Mesendoderm (in vitro differentiated cells): ENCODE measurements at regions not wholly inside any gene's neighbourhood (a gene's known extent, or its start where the extent isn't known, plus 50 kb on each side); places are given as distances from the start of the nearest gene placed in this dataset.
"Not testable (repeated sequence)": the region's sequence is repeated elsewhere in the genome, so short reads cannot be mapped to it uniquely, and the experiment has no call there.

Experiments used
- DNase-seq: peaks from one replicate; pipeline ENCODE4 v3.0.0; 2013
- H2AK5ac ChIP-seq: 2 replicates; pipeline ENCODE4 v1.6.1; 2013; ENCODE audit warnings: low read length, inconsistent platforms
- H2BK120ac ChIP-seq: 2 replicates; pipeline ENCODE4 v1.6.1; 2013; ENCODE audit warnings: low read depth, mild to moderate bottlenecking, low read length, moderate library complexity, mixed read lengths
- H2BK15ac ChIP-seq: replicated peaks from 2 replicates; pipeline ENCODE4 v1.6.1; 2013; ENCODE audit warnings: low read depth, mild to moderate bottlenecking, moderate library complexity
- H2BK5ac ChIP-seq: 2 replicates; pipeline ENCODE4 v1.6.1; 2013; ENCODE audit warnings: low read length, inconsistent platforms
- H3K18ac ChIP-seq: 2 replicates; pipeline ENCODE4 v1.6.1; 2013; ENCODE audit warnings: mild to moderate bottlenecking, low read length, mixed read lengths
- H3K23ac ChIP-seq: one replicate; pipeline ENCODE4 v1.6.1; 2013; ENCODE audit warnings: low read length
- H3K27ac ChIP-seq: 2 replicates; pipeline ENCODE4 v1.5.1; 2013; ENCODE audit warnings: low read depth, mild to moderate bottlenecking, inconsistent platforms, low read length, moderate library complexity
- H3K27me3 ChIP-seq: 2 replicates; pipeline ENCODE4 v1.6.1; 2013; ENCODE audit warnings: low read length, control low read depth, mild to moderate bottlenecking, inconsistent platforms; ENCODE audit not compliant: insufficient read depth, poor library complexity
- H3K36me3 ChIP-seq: 2 replicates; pipeline ENCODE4 v1.6.1; 2013; ENCODE audit warnings: low read length, inconsistent platforms; ENCODE audit not compliant: control insufficient read depth, insufficient read depth
- H3K4ac ChIP-seq: one replicate; pipeline ENCODE4 v1.6.1; 2013; ENCODE audit warnings: low read depth, mild to moderate bottlenecking, low read length, moderate library complexity
- H3K4me1 ChIP-seq: 2 replicates; pipeline ENCODE4 v1.6.1; 2013; ENCODE audit warnings: low read depth, low read length, inconsistent platforms; ENCODE audit not compliant: control insufficient read depth
- H3K4me2 ChIP-seq: 2 replicates; pipeline ENCODE4 v1.6.1; 2013; ENCODE audit warnings: low read length
- H3K4me3 ChIP-seq: 2 replicates; pipeline ENCODE4 v1.5.1; 2013; ENCODE audit warnings: mild to moderate bottlenecking, low read length
- H3K56ac ChIP-seq: one replicate; pipeline ENCODE4 v1.6.1; 2013; ENCODE audit warnings: low read length
- H3K79me1 ChIP-seq: 2 replicates; pipeline ENCODE4 v1.6.1; 2013; ENCODE audit warnings: low read length, inconsistent platforms
- H3K79me2 ChIP-seq: 2 replicates; pipeline ENCODE4 v1.6.1; 2013; ENCODE audit warnings: mild to moderate bottlenecking, low read length; ENCODE audit not compliant: control insufficient read depth, insufficient read depth
- H3K9ac ChIP-seq: 2 replicates; pipeline ENCODE4 v1.6.1; 2013; ENCODE audit warnings: low read length, inconsistent platforms
- H4K5ac ChIP-seq: one replicate; pipeline ENCODE4 v1.6.1; 2013; ENCODE audit warnings: low read length
- H4K8ac ChIP-seq: one replicate; pipeline ENCODE4 v1.6.1; 2013; ENCODE audit warnings: low read depth, mild to moderate bottlenecking, control low read depth, low read length, moderate library complexity
- WGBS: extraction: QIAGEN DNeasy Blood & Tissue Kit; methylation state at CpG from one replicate; pipeline ENCODE4 v1.1.7; 2013; ENCODE audit warnings: low lambda C conversion rate, missing lambda C conversion rate; ENCODE audit not compliant: insufficient coverage; ENCODE audit errors: extremely low coverage; 5-methylcytosine and 5-hydroxymethylcytosine counted together

DNA sequence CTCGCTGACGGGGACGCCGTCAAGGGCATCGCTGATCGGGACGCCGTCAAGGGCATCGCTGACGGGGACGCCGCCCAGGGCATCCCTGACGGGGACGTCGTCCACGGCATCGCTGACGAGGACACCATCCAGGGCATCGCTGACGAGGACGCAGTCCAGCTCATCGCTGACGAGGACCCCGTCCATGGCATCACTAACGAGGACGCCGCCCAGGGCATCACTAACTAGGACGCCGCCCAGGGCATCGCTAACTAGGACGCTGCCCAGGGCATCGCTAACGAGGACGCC lies 945.2 kb downstream of the TUBA3C start:
- no peak overlapping the region for H2BK15ac ChIP-seq
- H3K9ac ChIP-seq: no peak overlapping the region
- H2BK120ac ChIP-seq: no peak overlapping the region
- no peak overlapping the region for H3K18ac ChIP-seq
- no peak overlapping the region for H2AK5ac ChIP-seq
- no peak overlapping the region for H2BK5ac ChIP-seq
- H3K4me3 ChIP-seq: no peak overlapping the region
- no peak overlapping the region for H3K4ac ChIP-seq
- H3K79me1 ChIP-seq: no peaks in the 10 kb centered on the region
- H4K5ac ChIP-seq: no peak overlapping the region
- no peak overlapping the region for H3K27ac ChIP-seq
- no peak overlapping the region for H3K4me2 ChIP-seq
- H3K56ac ChIP-seq: no peak overlapping the region
- WGBS: no CpG with 5 or more reads among the region's 34 CpGs
- H3K4me1 ChIP-seq: no peaks in the 10 kb centered on the region
- DNase-seq: no peak
- H3K36me3 ChIP-seq: no peaks in the 10 kb centered on the region
- H3K79me2 ChIP-seq: no peaks in the 10 kb centered on the region
- no peaks in the 10 kb centered on the region for H3K27me3 ChIP-seq
- H3K23ac ChIP-seq: no peak overlapping the region
- no peak overlapping the region for H4K8ac ChIP-seq

DNA sequence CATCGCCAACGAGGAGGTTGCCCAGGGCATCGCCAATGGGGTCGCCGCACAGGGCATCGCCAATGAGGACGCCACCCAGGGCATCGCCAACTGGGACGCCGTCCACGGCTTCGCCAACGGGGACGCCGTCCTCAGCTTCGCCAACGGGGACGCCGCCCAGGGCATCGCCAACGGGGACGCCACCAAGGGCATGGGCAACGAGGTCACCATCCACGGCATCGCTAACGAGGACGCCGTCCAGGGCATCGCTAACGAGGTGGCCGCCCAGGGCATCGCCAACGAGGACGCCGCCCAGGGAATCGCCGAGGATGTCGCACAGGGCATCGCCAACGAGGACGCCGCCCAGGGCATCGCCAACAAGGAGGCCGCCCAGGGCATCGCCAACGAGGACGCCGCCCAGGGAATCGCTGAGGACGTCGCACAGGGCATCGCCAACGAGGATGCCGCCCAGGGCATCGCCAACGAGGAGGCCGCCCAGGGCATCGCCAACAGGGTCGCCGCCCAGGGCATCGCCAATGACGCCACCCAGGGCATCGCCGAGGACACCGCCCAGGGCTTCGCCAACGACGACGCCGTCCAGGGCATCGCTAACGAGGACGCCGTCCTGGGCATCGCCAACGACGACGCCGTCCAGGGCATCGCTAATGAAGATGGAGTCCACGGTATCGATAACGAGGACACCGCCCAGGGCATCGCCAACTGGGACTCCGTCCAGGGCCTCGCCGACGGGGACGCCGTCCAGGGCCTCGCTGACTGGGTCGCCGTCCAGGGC lies 945.7 kb downstream of the TUBA3C start:
- no peak overlapping the region for H3K56ac ChIP-seq
- no peak overlapping the region for H2BK15ac ChIP-seq
- DNase-seq: no peak
- no peak overlapping the region for H4K5ac ChIP-seq
- H3K4ac ChIP-seq: no peak overlapping the region
- H3K79me1 ChIP-seq: no peaks in the 10 kb centered on the region
- no peaks in the 10 kb centered on the region for H3K4me1 ChIP-seq
- H4K8ac ChIP-seq: no peak overlapping the region
- no peak overlapping the region for H3K18ac ChIP-seq
- no peak overlapping the region for H3K4me3 ChIP-seq
- no peaks in the 10 kb centered on the region for H3K36me3 ChIP-seq
- no peaks in the 10 kb centered on the region for H3K27me3 ChIP-seq
- no peaks in the 10 kb centered on the region for H3K79me2 ChIP-seq
- WGBS: no CpG with 5 or more reads among the region's 94 CpGs
- H3K27ac ChIP-seq: no peak overlapping the region
- H2BK5ac ChIP-seq: no peak overlapping the region
- no peak overlapping the region for H2BK120ac ChIP-seq
- no peak overlapping the region for H3K4me2 ChIP-seq
- H3K9ac ChIP-seq: no peak overlapping the region
- H2AK5ac ChIP-seq: no peak overlapping the region
- H3K23ac ChIP-seq: no peak overlapping the region

DNA sequence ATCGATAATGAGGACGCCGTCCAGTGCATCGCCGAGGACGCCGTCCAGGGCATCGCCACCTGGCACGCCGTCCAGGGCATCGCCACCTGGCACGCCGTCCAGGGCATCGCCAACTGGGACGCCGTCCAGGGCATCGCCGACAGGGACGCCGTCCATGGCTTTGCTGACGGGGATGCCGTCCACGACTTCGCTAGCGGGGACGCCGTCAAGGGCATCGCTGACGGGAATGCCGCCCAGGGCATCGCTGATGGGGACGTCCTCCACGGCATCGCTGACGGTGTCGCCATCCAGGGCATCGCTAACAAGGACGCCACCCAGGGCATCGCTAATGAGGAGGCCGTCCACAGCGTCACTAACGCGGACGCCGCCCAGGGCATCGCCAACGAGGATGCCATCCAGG lies 946.5 kb downstream of the TUBA3C start:
- H3K4me3 ChIP-seq: no peak overlapping the region
- H3K9ac ChIP-seq: no peak overlapping the region
- DNase-seq: no peak
- no peak overlapping the region for H3K56ac ChIP-seq
- H4K5ac ChIP-seq: no peak overlapping the region
- H2BK120ac ChIP-seq: no peak overlapping the region
- no peak overlapping the region for H3K23ac ChIP-seq
- no peak overlapping the region for H3K18ac ChIP-seq
- no peak overlapping the region for H3K4ac ChIP-seq
- H3K27ac ChIP-seq: no peak overlapping the region
- WGBS: no CpG with 5 or more reads among the region's 47 CpGs
- H3K36me3 ChIP-seq: no peaks in the 10 kb centered on the region
- H3K79me2 ChIP-seq: no peaks in the 10 kb centered on the region
- H4K8ac ChIP-seq: no peak overlapping the region
- no peaks in the 10 kb centered on the region for H3K79me1 ChIP-seq
- H2BK15ac ChIP-seq: no peak overlapping the region
- H2BK5ac ChIP-seq: no peak overlapping the region
- no peak overlapping the region for H2AK5ac ChIP-seq
- H3K27me3 ChIP-seq: no peaks in the 10 kb centered on the region
- no peaks in the 10 kb centered on the region for H3K4me1 ChIP-seq
- no peak overlapping the region for H3K4me2 ChIP-seq

DNA sequence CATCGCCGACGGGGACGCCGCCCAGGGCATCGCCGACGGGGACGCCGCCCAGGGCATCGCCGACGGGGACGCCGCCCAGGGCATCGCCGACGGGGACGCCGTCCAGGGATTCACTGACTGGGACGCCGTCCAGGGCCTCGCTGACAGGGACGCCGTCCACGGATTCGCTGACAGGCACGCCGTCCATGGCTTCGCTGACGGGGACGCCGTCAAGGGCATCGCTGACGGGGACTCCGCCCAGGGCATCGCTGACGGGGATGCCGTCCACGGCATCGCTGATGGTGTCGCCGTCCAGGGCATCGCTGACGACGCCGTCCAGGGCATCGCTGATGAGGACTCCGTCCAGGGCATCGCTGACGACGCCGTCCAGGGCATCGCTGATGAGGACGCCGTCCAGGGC lies 947.2 kb downstream of the TUBA3C start:
- not testable (repeated sequence) for H2BK15ac ChIP-seq, H4K5ac ChIP-seq, H3K36me3 ChIP-seq, DNase-seq, H2AK5ac ChIP-seq, H3K4ac ChIP-seq, H3K18ac ChIP-seq, H4K8ac ChIP-seq, H3K4me1 ChIP-seq, H3K23ac ChIP-seq, H3K79me1 ChIP-seq, H3K4me2 ChIP-seq, H3K27me3 ChIP-seq, H2BK5ac ChIP-seq, H3K27ac ChIP-seq, H3K79me2 ChIP-seq, H2BK120ac ChIP-seq, H3K56ac ChIP-seq, H3K9ac ChIP-seq, H3K4me3 ChIP-seq
- no CpG with 5 or more reads among the region's 56 CpGs for WGBS

DNA sequence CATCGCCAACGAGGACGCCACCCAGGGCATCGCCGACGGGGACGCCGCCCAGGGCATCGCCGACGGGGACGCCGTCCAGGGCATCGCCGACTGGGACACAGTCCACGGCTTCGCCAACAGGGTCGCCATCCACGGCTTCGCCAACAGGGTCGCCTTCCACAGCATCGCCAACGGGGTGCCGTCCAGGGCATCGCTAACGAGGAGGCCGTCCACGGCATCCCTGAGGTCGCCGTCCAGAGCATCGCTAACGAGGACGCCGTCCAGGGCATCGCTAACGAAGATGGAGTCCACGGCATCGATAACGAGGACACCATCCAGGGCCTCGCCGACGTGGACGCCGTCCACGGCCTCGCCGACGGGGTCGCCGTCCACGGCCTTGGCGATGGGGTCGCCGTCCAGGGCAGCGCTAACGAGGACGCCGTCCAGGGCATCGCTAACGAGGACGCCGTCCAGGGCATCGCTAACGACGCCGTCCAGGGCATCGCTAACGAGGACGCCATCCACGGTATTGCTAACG lies 947.8 kb downstream of the TUBA3C start:
- Histone ChIP-seq H4K5ac (no peak overlapping the region), H3K9ac (no peak overlapping the region), H3K56ac (no peak overlapping the region), H2BK5ac (no peak overlapping the region), H3K27me3 (no peaks in the 10 kb centered on the region), H3K36me3 (no peaks in the 10 kb centered on the region), H3K79me1 (no peaks in the 10 kb centered on the region), H3K23ac (no peak overlapping the region), H4K8ac (no peak overlapping the region), H3K27ac (no peak overlapping the region), H2BK15ac (no peak overlapping the region), H2BK120ac (no peak overlapping the region), H3K4me2 (no peak overlapping the region), H3K4me1 (no peaks in the 10 kb centered on the region), H3K4ac (no peak overlapping the region), H3K4me3 (no peak overlapping the region), H3K79me2 (no peaks in the 10 kb centered on the region), H3K18ac (no peak overlapping the region), H2AK5ac (no peak overlapping the region)
- DNase-seq: no peak
- WGBS: no CpG with 5 or more reads among the region's 71 CpGs
